SU-DHL-6 (cell line): ENCODE measurements at regions not wholly inside any gene's neighbourhood (a gene's known extent, or its start where the extent isn't known, plus 50 kb on each side); places are given as distances from the start of the nearest gene placed in this dataset.

Source experiments
- H2AFZ ChIP-seq: fragments of 200-600 bp; sonication (generic); 2 replicates; pipeline ENCODE4 v1.6.1; 2014; ENCODE audit warnings: low read depth, mild to moderate bottlenecking, moderate library complexity, mixed read lengths, antibody characterized with exemption, low read length; ENCODE audit not compliant: severe bottlenecking
- H3F3A ChIP-seq: fragments of 200-600 bp; shearing (Covaris generic); 2 replicates; pipeline ENCODE4 v1.6.0; 2016; ENCODE audit warnings: antibody characterized with exemption, mild to moderate bottlenecking; ENCODE audit not compliant: insufficient read depth
- H3K27ac ChIP-seq: fragments of 200-600 bp; sonication (generic); 2 replicates; pipeline ENCODE4 v1.5.1; 2016; ENCODE audit warnings: low read depth, mild to moderate bottlenecking, low read length, moderate library complexity, mixed read lengths
- H3K27me3 ChIP-seq: fragments of 200-600 bp; sonication (generic), shearing (Covaris generic); 2 replicates; pipeline ENCODE4 v1.6.0; 2014; ENCODE audit warnings: mild to moderate bottlenecking, low read length
- H3K36me3 ChIP-seq: fragments of 200-600 bp; sonication (generic); 2 replicates; pipeline ENCODE4 v1.6.1; 2014; ENCODE audit warnings: mild to moderate bottlenecking, low read length, mixed read lengths
- H3K4me2 ChIP-seq: fragments of 300-600, 200-600 bp; shearing (Covaris generic), sonication (generic); 2 replicates; pipeline ENCODE4 v1.6.0; 2014; ENCODE audit warnings: low read length, low read depth, mild to moderate bottlenecking; ENCODE audit not compliant: poor library complexity, severe bottlenecking
- H3K4me3 ChIP-seq: fragments of 200-600 bp; sonication (generic); 2 replicates; pipeline ENCODE4 v1.5.1; 2014; ENCODE audit warnings: antibody characterized with exemption, low read length, mild to moderate bottlenecking, mixed read lengths; ENCODE audit not compliant: insufficient read depth, poor library complexity, severe bottlenecking
- H3K79me2 ChIP-seq: fragments of 200-600 bp; sonication (generic); 2 replicates; pipeline ENCODE4 v1.6.1; 2014; ENCODE audit warnings: mild to moderate bottlenecking, low read length, moderate library complexity; ENCODE audit not compliant: insufficient read depth
- H3K9ac ChIP-seq: fragments of 200-600 bp; sonication (generic); 2 replicates; pipeline ENCODE4 v1.7.0; 2014; ENCODE audit warnings: mild to moderate bottlenecking, low read length
- H3K9me2 ChIP-seq: fragments of 200-600 bp; sonication (generic); replicated peaks from 2 replicates; pipeline ENCODE4 v1.6.1; 2014; ENCODE audit warnings: low read length; ENCODE audit not compliant: insufficient read depth
- H3K9me3 ChIP-seq: fragments of 200-600 bp; sonication (generic); 2 replicates; pipeline ENCODE4 v1.6.1; 2014; ENCODE audit warnings: low read length, mixed read lengths; ENCODE audit not compliant: insufficient read depth
- H4K20me1 ChIP-seq: fragments of 200-600 bp; sonication (generic); 2 replicates; pipeline ENCODE4 v1.6.1; 2014; ENCODE audit warnings: low read depth, mild to moderate bottlenecking, antibody characterized with exemption, low read length, moderate library complexity, mixed read lengths
- CTCF ChIP-seq: fragments of 200-600 bp; sonication (generic); IDR thresholded peaks from one replicate; pipeline ENCODE4 v1.5.1; 2017; ENCODE audit warnings: antibody characterized with exemption, mild to moderate bottlenecking, low read length, moderate library complexity; ENCODE audit not compliant: insufficient read depth, poor library complexity, severe bottlenecking
- EZH2phosphoT487 ChIP-seq: fragments of 200-600 bp; sonication (generic), shearing (Covaris generic); conservative IDR thresholded peaks from 2 replicates; pipeline ENCODE4 v1.6.1; 2018; ENCODE audit warnings: mild to moderate bottlenecking, antibody characterized with exemption, low read length, moderate library complexity, mixed read lengths

- TF ChIP-seq CTCF (no peak), EZH2phosphoT487 (no peak)
- Histone ChIP-seq H3K27me3 (no peaks in the 10 kb centered on the region), H3K27ac (no peak overlapping the region), H3K79me2 (no peaks in the 10 kb centered on the region), H2AFZ (no peak overlapping the region), H3F3A (no peaks in the 10 kb centered on the region), H3K9ac (no peak overlapping the region), H4K20me1 (no peaks in the 10 kb centered on the region), H3K9me3 (no peaks in the 10 kb centered on the region), H3K4me3 (no peak overlapping the region), H3K9me2 (no peaks in the 10 kb centered on the region), H3K4me2 (no peak overlapping the region), H3K36me3 (no peaks in the 10 kb centered on the region)
These were observed 50.1 kb upstream of the NCAM1 start for GRCh38 chr11:112911124-112911523.
